GM13976 (cell line): ENCODE measurements at regions not wholly inside any gene's neighbourhood (a gene's known extent, or its start where the extent isn't known, plus 50 kb on each side); places are given as distances from the start of the nearest gene placed in this dataset.

Experiments
- DNase-seq: peaks from one replicate; pipeline ENCODE4 v3.0.0; 2012; ENCODE audit warnings: low spot score
- CTCF ChIP-seq: IDR thresholded peaks from 2 replicates; pipeline ENCODE4 v1.5.1; 2012; ENCODE audit warnings: borderline replicate concordance, mild to moderate bottlenecking; ENCODE audit not compliant: insufficient read depth; ENCODE audit errors: extremely low read depth, missing control alignments, control extremely low read depth
- in situ Hi-C: fragments of 300-500 bp; cut with MboI; formaldehyde crosslinking; loops from one replicate; pipeline ENCODE4 v1.12.0; 2022; ENCODE audit warnings: low sequenced_read_pairs, mixed read lengths, inconsistent platforms; ENCODE audit not compliant: unreplicated experiment

DNA sequence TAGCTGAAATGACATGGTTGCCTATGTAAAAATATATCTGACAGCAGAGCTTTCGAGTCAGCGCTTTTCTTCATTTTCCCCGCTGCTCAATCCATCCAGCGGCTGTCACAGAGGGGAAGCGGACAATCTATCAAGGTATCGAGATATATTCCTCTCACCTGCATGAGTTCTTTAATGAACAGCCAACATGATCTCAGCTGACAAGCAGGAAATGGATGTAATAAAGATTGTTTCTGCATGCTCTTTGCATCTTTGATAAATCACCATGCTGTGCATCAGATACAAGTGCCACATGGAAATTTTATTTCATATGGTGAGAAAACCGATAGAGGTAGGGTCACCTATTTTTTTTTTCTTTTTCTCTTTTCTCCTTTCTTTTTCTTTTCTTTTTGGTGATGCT lies 602.3 kb upstream of the MMS22L start:
- DNase-seq = no peak
- TF ChIP-seq CTCF = no peak
- in situ Hi-C loops = no loop called here

GRCh38 chr6:97885828-97886227 lies 602.8 kb upstream of the MMS22L start:
- in situ Hi-C loops = no loop called here
- no peak for DNase-seq
- TF ChIP-seq CTCF = no peak

- TF ChIP-seq CTCF = no peak
- no peak for DNase-seq
- in situ Hi-C loops = no loop called here
Observed at GRCh38 chr6:97901531-97901930, 618.5 kb upstream of the MMS22L start.

GRCh38 chr6:97909380-97909779 lies 626.4 kb upstream of the MMS22L start:
- in situ Hi-C loops = no loop called here
- TF ChIP-seq CTCF = no peak
- DNase-seq = no peak

- in situ Hi-C loops = no loop called here
- TF ChIP-seq CTCF = no peak
- DNase-seq = no peak
Observed at GRCh38 chr6:97913721-97914120, 630.7 kb upstream of the MMS22L start.

DNA sequence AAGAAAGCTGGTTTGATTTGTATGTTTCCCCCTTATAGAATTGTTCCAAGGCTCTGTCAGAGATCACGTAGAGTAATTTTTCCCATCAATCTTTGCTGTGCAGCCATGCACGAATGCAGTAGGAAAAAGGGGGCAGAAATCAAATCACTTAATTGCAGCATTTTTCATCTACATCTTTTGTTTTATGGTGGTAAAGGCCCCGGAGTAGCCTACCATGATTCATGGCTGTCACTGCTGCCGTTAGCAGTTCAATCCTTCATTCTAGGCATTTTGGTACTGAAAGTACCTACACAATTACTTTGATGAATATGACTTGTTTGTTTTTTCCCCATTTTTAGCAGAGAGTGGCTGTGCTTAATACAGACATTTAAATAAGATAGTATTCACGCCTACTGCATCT lies 631.9 kb upstream of the MMS22L start:
- DNase-seq = no peak
- in situ Hi-C loops = no loop called here
- TF ChIP-seq CTCF = no peak

DNA sequence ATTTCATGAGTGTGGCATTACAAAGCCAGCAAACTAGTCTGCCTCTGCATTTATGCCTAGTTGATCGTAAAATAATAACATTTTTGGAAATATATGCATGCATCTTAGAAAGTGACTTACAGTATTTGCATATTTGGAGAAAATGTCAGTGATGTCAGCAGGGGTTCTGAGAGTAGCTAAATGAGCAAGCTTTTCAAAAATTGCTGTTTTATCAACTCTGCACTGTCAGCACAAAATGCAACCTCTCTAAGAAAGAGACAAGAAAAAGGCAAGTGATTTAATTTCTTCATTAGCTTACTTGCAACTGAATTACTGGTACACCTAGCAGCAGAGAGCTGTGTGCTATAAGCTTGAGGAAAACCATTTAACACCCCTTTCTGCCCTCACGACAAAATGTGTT lies 632.5 kb upstream of the MMS22L start:
- in situ Hi-C loops = no loop called here
- no peak for DNase-seq

More for the DNA sequence above, 632.5 kb upstream of the MMS22L start:
- no peak for TF ChIP-seq CTCF
